ENCODE measurements at regions not wholly inside any gene's neighbourhood (a gene's known extent, or its start where the extent isn't known, plus 50 kb on each side); places are given as distances from the start of the nearest gene placed in this dataset.
A peak's percentile ranks its signal among the peaks of the same experiment; 100 is the strongest.

GRCh38 chr6:6882592-6882991 lies 225.2 kb upstream of the RREB1 start:
- Mint-ChIP-seq H3K36me3 (no peaks in the 10 kb centered on the region), H3K4me3 (no peak overlapping the region), H3K9me3 (no peaks in the 10 kb centered on the region), H3K27ac (peak overlapping the region; percentile 21), H3K27me3 (no peaks in the 10 kb centered on the region), H3K4me1 (peaks cover 18 to 32% of the 10 kb centered on the region in 2 donors)
- DNase-seq, result no peak
- no peak for ATAC-seq (replicated peaks)

- Mint-ChIP-seq H3K36me3 (no peaks in the 10 kb centered on the region), H3K27ac (no peak overlapping the region), H3K9me3 (no peaks in the 10 kb centered on the region), H3K4me1 (peaks cover 18 to 32% of the 10 kb centered on the region in 2 donors), H3K27me3 (no peaks in the 10 kb centered on the region), H3K4me3 (no peak overlapping the region)
- DNase-seq, result no peak
- ATAC-seq (replicated peaks), result no peak
These were observed 224.8 kb upstream of the RREB1 start for GRCh38 chr6:6883011-6883410.

- no peak overlapping the region for H3K27ac Mint-ChIP-seq
- no peak for ATAC-seq (replicated peaks)
- H3K4me1 Mint-ChIP-seq, result peaks cover 13 to 26% of the 10 kb centered on the region in 2 donors
- DNase-seq, result no peak
- H3K27me3 Mint-ChIP-seq, result no peaks in the 10 kb centered on the region
- no peaks in the 10 kb centered on the region for H3K9me3 Mint-ChIP-seq
- H3K36me3 Mint-ChIP-seq, result no peaks in the 10 kb centered on the region
- H3K4me3 Mint-ChIP-seq, result no peak overlapping the region
These were observed 223.6 kb upstream of the RREB1 start for GRCh38 chr6:6884193-6884627.

GRCh38 chr6:6884916-6885315 lies 222.8 kb upstream of the RREB1 start:
- no peak for ATAC-seq (replicated peaks)
- Mint-ChIP-seq H3K4me3 (no peak overlapping the region), H3K4me1 (peaks cover 8 to 19% of the 10 kb centered on the region in 2 donors), H3K27me3 (no peaks in the 10 kb centered on the region), H3K36me3 (no peaks in the 10 kb centered on the region), H3K27ac (no peak overlapping the region), H3K9me3 (no peaks in the 10 kb centered on the region)
- DNase-seq, result no peak

- Mint-ChIP-seq H3K4me3 (no peak overlapping the region), H3K27me3 (no peaks in the 10 kb centered on the region), H3K4me1 (peaks cover 8 to 17% of the 10 kb centered on the region in 2 donors), H3K36me3 (no peaks in the 10 kb centered on the region), H3K9me3 (no peaks in the 10 kb centered on the region), H3K27ac (no peak overlapping the region)
- ATAC-seq (replicated peaks) (peak; percentile 56 to 80), DNase-seq (no peak)
These were observed 222.1 kb upstream of the RREB1 start for GRCh38 chr6:6885521-6886170.

GRCh38 chr6:6886171-6886885 lies 221.4 kb upstream of the RREB1 start:
- Mint-ChIP-seq H3K9me3 (no peaks in the 10 kb centered on the region), H3K4me3 (no peak overlapping the region), H3K27ac (no peak overlapping the region), H3K36me3 (no peaks in the 10 kb centered on the region), H3K27me3 (no peaks in the 10 kb centered on the region), H3K4me1 (peaks cover 8 to 17% of the 10 kb centered on the region in 2 donors)
- DNase-seq (no peak), ATAC-seq (replicated peaks) (no peak)

GRCh38 chr6:6886886-6887285 lies 220.9 kb upstream of the RREB1 start:
- H3K4me1 Mint-ChIP-seq, result peaks cover 10 to 17% of the 10 kb centered on the region in 2 donors
- no peaks in the 10 kb centered on the region for H3K36me3 Mint-ChIP-seq
- DNase-seq (no peak), ATAC-seq (replicated peaks) (no peak)
- no peaks in the 10 kb centered on the region for H3K27me3 Mint-ChIP-seq
- H3K4me3 Mint-ChIP-seq, result no peak overlapping the region
- H3K9me3 Mint-ChIP-seq, result no peaks in the 10 kb centered on the region
- no peak overlapping the region for H3K27ac Mint-ChIP-seq

GRCh38 chr6:6889601-6890000 lies 218.2 kb upstream of the RREB1 start:
- ATAC-seq (replicated peaks) (no peak), DNase-seq (no peak)
- no peak overlapping the region for H3K27ac Mint-ChIP-seq
- no peak overlapping the region for H3K4me3 Mint-ChIP-seq
- H3K9me3 Mint-ChIP-seq, result no peaks in the 10 kb centered on the region
- H3K27me3 Mint-ChIP-seq, result no peaks in the 10 kb centered on the region
- no peaks in the 10 kb centered on the region for H3K36me3 Mint-ChIP-seq
- peaks cover 4 to 7% of the 10 kb centered on the region in 2 donors for H3K4me1 Mint-ChIP-seq

- no peak for DNase-seq
- Mint-ChIP-seq H3K27ac (no peak overlapping the region), H3K9me3 (no peaks in the 10 kb centered on the region), H3K4me3 (no peak overlapping the region), H3K27me3 (no peaks in the 10 kb centered on the region), H3K4me1 (peaks cover 2 to 7% of the 10 kb centered on the region in 2 donors), H3K36me3 (no peaks in the 10 kb centered on the region)
- ATAC-seq (replicated peaks), result no peak
These were observed 217.3 kb upstream of the RREB1 start for GRCh38 chr6:6890400-6890858.

- H3K4me3 Mint-ChIP-seq, result no peak overlapping the region
- H3K9me3 Mint-ChIP-seq, result peaks cover 0 to 3% of the 10 kb centered on the region in 2 donors
- H3K27me3 Mint-ChIP-seq, result no peaks in the 10 kb centered on the region
- H3K27ac Mint-ChIP-seq, result no peak overlapping the region
- DNase-seq (no peak), ATAC-seq (replicated peaks) (no peak)
- peaks cover under 1 to 2% of the 10 kb centered on the region in 2 donors for H3K4me1 Mint-ChIP-seq
- H3K36me3 Mint-ChIP-seq, result no peaks in the 10 kb centered on the region
These were observed 216.5 kb upstream of the RREB1 start for GRCh38 chr6:6891125-6891721.

- Mint-ChIP-seq H3K4me3 (no peak overlapping the region), H3K36me3 (no peaks in the 10 kb centered on the region), H3K27ac (no peak overlapping the region), H3K4me1 (peaks cover 0 to 2% of the 10 kb centered on the region in 2 donors), H3K27me3 (no peaks in the 10 kb centered on the region), H3K9me3 (peaks cover 0 to 3% of the 10 kb centered on the region in 2 donors)
- ATAC-seq (replicated peaks), result peak in 1 of 2 donors; percentile 52
- DNase-seq, result no peak
These were observed 215.8 kb upstream of the RREB1 start for GRCh38 chr6:6891949-6892461.

- no peaks in the 10 kb centered on the region for H3K36me3 Mint-ChIP-seq
- no peak for ATAC-seq (replicated peaks)
- no peak overlapping the region for H3K27ac Mint-ChIP-seq
- H3K4me1 Mint-ChIP-seq, result peaks cover 0 to 2% of the 10 kb centered on the region in 2 donors
- H3K9me3 Mint-ChIP-seq, result peaks cover 0 to 3% of the 10 kb centered on the region in 2 donors
- no peak overlapping the region for H3K4me3 Mint-ChIP-seq
- H3K27me3 Mint-ChIP-seq, result no peaks in the 10 kb centered on the region
- DNase-seq, result no peak
These were observed 214.8 kb upstream of the RREB1 start for GRCh38 chr6:6892744-6893583.

GRCh38 chr6:6893701-6894100 lies 214.1 kb upstream of the RREB1 start:
- Mint-ChIP-seq H3K27ac (no peak overlapping the region), H3K4me3 (no peak overlapping the region), H3K9me3 (peaks cover 0 to 3% of the 10 kb centered on the region in 2 donors), H3K27me3 (no peaks in the 10 kb centered on the region), H3K4me1 (peaks cover 0 to 2% of the 10 kb centered on the region in 2 donors), H3K36me3 (no peaks in the 10 kb centered on the region)
- ATAC-seq (replicated peaks) (no peak), DNase-seq (no peak)

GRCh38 chr6:6895929-6896328 lies 211.8 kb upstream of the RREB1 start:
- Mint-ChIP-seq H3K4me1 (peaks cover 0 to 2% of the 10 kb centered on the region in 2 donors), H3K27me3 (no peaks in the 10 kb centered on the region), H3K36me3 (no peaks in the 10 kb centered on the region), H3K27ac (no peak overlapping the region), H3K9me3 (peaks cover 0 to 3% of the 10 kb centered on the region in 2 donors), H3K4me3 (no peak overlapping the region)
- ATAC-seq (replicated peaks) (no peak), DNase-seq (no peak)

All from stimulated activated naive B cell treated with anti-CD40 and anti-IgM and Interleukin-4, amounts not matched to agents 10 μg/mL and 1 μg/mL and 100 μg/mL, for 72 hours (primary cell).